ENCODE measurements at regions not wholly inside any gene's neighbourhood (a gene's known extent, or its start where the extent isn't known, plus 50 kb on each side); places are given as distances from the start of the nearest gene placed in this dataset.
"Not testable (repeated sequence)": the region's sequence is repeated elsewhere in the genome, so short reads cannot be mapped to it uniquely, and the experiment has no call there.

DNA sequence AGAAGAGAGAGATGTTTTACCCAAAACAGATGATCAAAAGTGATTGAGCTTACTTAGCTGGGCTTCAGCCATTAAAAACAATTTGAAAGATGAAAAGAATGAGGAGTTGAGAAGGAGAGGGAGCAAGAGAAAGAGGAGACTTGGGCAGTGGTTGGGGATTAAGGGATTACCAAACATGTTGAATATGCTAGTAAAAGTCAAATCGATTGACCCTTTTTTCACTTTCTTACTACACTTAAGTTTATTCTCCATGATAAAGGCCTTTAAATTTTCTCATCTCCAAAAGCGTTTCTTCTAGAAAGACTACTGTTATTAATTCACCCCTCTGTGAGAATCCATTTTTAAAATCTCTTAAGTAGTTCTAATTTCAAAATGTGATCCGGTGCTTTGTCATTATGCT is 1254.0 kb upstream of the PHF14 start:
- Histone ChIP-seq H3K9ac (ENCODE audit: low read length) (no peak overlapping the region), H3K27ac (ENCODE audit: low read depth, low read length) (no peak overlapping the region), H2AFZ (ENCODE audit: low read depth, low read length, severe bottlenecking) (no peak overlapping the region), H3K79me2 (ENCODE audit: insufficient read depth, low read length) (no peaks in the 10 kb centered on the region), H3K4me3 (ENCODE audit: insufficient read depth, low read length, poor library complexity, severe bottlenecking) (no peak overlapping the region), H3K4me2 (ENCODE audit: low read depth, low read length, poor library complexity, severe bottlenecking) (no peak overlapping the region), H3F3A (ENCODE audit: insufficient read depth) (no peaks in the 10 kb centered on the region), H3K9me2 (replicated peaks; ENCODE audit: insufficient read depth, low read length) (no peaks in the 10 kb centered on the region), H3K9me3 (ENCODE audit: insufficient read depth, low read length) (no peaks in the 10 kb centered on the region), H3K27me3 (ENCODE audit: low read length) (no peaks in the 10 kb centered on the region), H3K36me3 (ENCODE audit: low read length) (no peaks in the 10 kb centered on the region), H4K20me1 (ENCODE audit: low read depth, low read length) (no peaks in the 10 kb centered on the region)
- TF ChIP-seq, protein P1, sequence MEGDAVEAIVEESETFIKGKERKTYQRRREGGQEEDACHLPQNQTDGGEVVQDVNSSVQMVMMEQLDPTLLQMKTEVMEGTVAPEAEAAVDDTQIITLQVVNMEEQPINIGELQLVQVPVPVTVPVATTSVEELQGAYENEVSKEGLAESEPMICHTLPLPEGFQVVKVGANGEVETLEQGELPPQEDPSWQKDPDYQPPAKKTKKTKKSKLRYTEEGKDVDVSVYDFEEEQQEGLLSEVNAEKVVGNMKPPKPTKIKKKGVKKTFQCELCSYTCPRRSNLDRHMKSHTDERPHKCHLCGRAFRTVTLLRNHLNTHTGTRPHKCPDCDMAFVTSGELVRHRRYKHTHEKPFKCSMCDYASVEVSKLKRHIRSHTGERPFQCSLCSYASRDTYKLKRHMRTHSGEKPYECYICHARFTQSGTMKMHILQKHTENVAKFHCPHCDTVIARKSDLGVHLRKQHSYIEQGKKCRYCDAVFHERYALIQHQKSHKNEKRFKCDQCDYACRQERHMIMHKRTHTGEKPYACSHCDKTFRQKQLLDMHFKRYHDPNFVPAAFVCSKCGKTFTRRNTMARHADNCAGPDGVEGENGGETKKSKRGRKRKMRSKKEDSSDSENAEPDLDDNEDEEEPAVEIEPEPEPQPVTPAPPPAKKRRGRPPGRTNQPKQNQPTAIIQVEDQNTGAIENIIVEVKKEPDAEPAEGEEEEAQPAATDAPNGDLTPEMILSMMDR (IDR thresholded peaks at IDR 0.05; ENCODE audit: insufficient read depth, low read length, poor library complexity, severe bottlenecking) = no peak
- no peak for TF ChIP-seq EZH2phosphoT487 (conservative IDR thresholded peaks at IDR 0.05; ENCODE audit: low read length)

DNA sequence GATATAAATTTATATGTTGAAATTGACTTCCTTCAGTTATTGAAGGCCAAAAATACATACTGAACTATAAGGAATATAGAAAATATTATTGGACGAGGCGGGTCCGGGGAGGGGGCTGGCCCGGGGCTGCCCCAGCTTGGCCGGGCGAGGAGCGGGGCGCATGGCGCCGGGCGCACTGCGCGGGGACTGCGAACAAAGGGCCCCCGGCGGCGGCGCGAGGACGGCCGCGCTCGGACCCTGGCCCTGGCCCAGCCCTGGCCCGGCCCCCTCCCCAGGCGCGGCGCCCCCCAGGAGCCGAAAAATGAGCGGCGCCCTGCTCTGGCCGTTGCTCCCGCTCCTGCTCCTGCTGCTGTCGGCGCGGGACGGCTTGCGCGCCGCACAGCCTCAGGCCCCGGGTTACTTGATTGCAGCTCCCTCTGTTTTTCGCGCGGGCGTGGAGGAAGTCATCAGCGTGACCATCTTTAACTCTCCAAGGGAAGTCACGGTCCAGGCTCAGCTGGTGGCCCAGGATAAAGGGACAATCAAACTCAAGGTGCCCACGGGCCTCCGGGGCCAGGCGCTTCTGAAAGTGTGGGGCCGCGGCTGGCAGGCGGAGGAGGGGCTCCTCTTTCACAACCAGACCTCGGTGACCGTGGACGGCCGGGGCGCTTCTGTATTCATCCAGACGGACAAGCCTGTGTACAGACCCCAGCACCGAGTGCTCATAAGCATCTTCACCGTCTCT is 1247.6 kb upstream of the PHF14 start:
- not testable (repeated sequence) for H3K27ac ChIP-seq (ENCODE audit: low read depth, low read length); H4K20me1 ChIP-seq (ENCODE audit: low read depth, low read length); H3K4me3 ChIP-seq (ENCODE audit: insufficient read depth, low read length, poor library complexity, severe bottlenecking); H3K27me3 ChIP-seq (ENCODE audit: low read length); H3K9me2 ChIP-seq (replicated peaks; ENCODE audit: insufficient read depth, low read length); H3K4me2 ChIP-seq (ENCODE audit: low read depth, low read length, poor library complexity, severe bottlenecking); H3K36me3 ChIP-seq (ENCODE audit: low read length); H2AFZ ChIP-seq (ENCODE audit: low read depth, low read length, severe bottlenecking); H3F3A ChIP-seq (ENCODE audit: insufficient read depth); H3K9ac ChIP-seq (ENCODE audit: low read length); H3K9me3 ChIP-seq (ENCODE audit: insufficient read depth, low read length); H3K79me2 ChIP-seq (ENCODE audit: insufficient read depth, low read length)

DNA sequence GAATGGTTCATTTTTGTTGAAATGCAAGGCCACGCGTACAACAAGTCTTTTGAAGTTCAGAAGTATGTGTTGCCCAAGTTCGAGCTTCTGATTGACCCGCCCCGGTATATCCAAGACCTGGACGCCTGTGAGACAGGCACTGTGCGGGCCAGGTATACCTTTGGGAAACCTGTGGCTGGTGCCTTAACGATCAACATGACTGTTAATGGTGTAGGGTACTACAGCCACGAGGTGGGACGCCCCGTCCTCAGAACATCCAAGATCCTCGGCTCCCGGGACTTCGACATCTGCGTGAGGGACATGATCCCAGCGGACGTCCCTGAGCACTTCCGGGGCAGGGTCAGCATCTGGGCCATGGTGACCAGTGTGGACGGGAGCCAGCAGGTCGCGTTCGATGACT is 1246.9 kb upstream of the PHF14 start:
- not testable (repeated sequence) for H3K79me2 ChIP-seq (ENCODE audit: insufficient read depth, low read length); H4K20me1 ChIP-seq (ENCODE audit: low read depth, low read length); H3K9me3 ChIP-seq (ENCODE audit: insufficient read depth, low read length); H3K4me3 ChIP-seq (ENCODE audit: insufficient read depth, low read length, poor library complexity, severe bottlenecking); H3K9me2 ChIP-seq (replicated peaks; ENCODE audit: insufficient read depth, low read length); H2AFZ ChIP-seq (ENCODE audit: low read depth, low read length, severe bottlenecking); H3F3A ChIP-seq (ENCODE audit: insufficient read depth); H3K9ac ChIP-seq (ENCODE audit: low read length); H3K4me2 ChIP-seq (ENCODE audit: low read depth, low read length, poor library complexity, severe bottlenecking); H3K36me3 ChIP-seq (ENCODE audit: low read length); H3K27me3 ChIP-seq (ENCODE audit: low read length); H3K27ac ChIP-seq (ENCODE audit: low read depth, low read length)

DNA sequence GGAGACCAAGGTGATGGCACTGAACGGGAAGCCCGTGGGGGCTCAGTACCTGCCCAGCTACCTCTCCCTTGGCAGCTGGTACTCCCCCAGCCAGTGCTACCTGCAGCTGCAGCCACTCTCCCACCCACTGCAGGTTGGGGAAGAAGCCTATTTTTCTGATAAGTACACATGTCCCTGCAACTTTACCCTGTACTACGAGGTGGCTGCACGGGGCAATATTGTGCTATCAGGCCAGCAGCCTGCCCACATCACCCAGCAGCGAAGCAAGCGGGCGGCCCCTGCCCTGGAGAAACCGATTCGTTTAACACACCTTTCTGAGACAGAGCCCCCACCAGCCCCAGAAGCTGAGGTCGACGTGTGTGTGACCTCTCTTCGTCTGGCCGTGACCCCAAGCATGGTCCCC is 1246.2 kb upstream of the PHF14 start:
- H3K79me2 ChIP-seq (ENCODE audit: insufficient read depth, low read length); H2AFZ ChIP-seq (ENCODE audit: low read depth, low read length, severe bottlenecking); H3F3A ChIP-seq (ENCODE audit: insufficient read depth); H4K20me1 ChIP-seq (ENCODE audit: low read depth, low read length); H3K36me3 ChIP-seq (ENCODE audit: low read length); H3K4me2 ChIP-seq (ENCODE audit: low read depth, low read length, poor library complexity, severe bottlenecking); H3K9me2 ChIP-seq (replicated peaks; ENCODE audit: insufficient read depth, low read length); H3K9me3 ChIP-seq (ENCODE audit: insufficient read depth, low read length); H3K4me3 ChIP-seq (ENCODE audit: insufficient read depth, low read length, poor library complexity, severe bottlenecking); H3K27me3 ChIP-seq (ENCODE audit: low read length); H3K9ac ChIP-seq (ENCODE audit: low read length); H3K27ac ChIP-seq (ENCODE audit: low read depth, low read length): not testable (repeated sequence)

DNA sequence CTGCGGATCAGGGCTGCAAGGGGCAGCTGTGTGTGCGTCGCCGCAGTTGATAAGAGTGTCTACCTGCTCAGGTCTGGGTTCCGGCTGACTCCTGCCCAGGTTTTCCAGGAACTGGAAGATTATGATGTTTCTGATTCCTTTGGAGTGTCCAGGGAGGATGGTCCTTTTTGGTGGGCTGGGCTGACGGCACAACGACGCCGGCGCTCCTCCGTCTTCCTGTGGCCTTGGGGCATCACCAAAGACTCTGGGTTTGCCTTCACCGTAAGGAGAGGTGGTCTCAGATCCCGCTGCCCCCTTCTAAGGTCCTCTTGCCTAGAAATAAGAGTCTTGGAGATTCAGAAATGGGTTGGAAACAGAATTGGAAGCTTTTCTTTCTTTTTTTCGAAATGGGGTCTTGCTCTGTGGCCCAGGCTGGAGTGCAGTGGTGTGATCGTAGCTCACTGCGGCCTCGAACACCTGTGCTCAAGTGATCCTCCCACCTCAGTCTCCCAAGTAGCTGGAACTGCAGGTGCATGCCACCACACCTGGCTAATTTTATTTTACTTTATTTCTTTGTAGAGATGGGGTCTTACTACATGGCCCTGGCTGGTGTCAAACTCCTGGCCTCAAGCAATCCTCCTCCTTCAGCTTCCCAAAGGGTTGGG is 1245.5 kb upstream of the PHF14 start:
- not testable (repeated sequence) for H3K27me3 ChIP-seq (ENCODE audit: low read length); H3K9ac ChIP-seq (ENCODE audit: low read length); H3K4me3 ChIP-seq (ENCODE audit: insufficient read depth, low read length, poor library complexity, severe bottlenecking); H3K36me3 ChIP-seq (ENCODE audit: low read length); H3K9me2 ChIP-seq (replicated peaks; ENCODE audit: insufficient read depth, low read length); H3K9me3 ChIP-seq (ENCODE audit: insufficient read depth, low read length); H3K79me2 ChIP-seq (ENCODE audit: insufficient read depth, low read length); H3K4me2 ChIP-seq (ENCODE audit: low read depth, low read length, poor library complexity, severe bottlenecking); H3F3A ChIP-seq (ENCODE audit: insufficient read depth); H3K27ac ChIP-seq (ENCODE audit: low read depth, low read length); H2AFZ ChIP-seq (ENCODE audit: low read depth, low read length, severe bottlenecking); H4K20me1 ChIP-seq (ENCODE audit: low read depth, low read length)
